ENCODE measurements at regions not wholly inside any gene's neighbourhood (a gene's known extent, or its start where the extent isn't known, plus 50 kb on each side); places are given as distances from the start of the nearest gene placed in this dataset.
"Not testable (repeated sequence)": the region's sequence is repeated elsewhere in the genome, so short reads cannot be mapped to it uniquely, and the experiment has no call there.

GRCh38 chr2:190005513-190005912 is 57.0 kb downstream of the MSTN start:
- no peak overlapping the region for H3K4me3 Mint-ChIP-seq
- H3K36me3 Mint-ChIP-seq = no peaks in the 10 kb centered on the region
- no peak overlapping the region for H3K27ac Mint-ChIP-seq
- H3K27me3 Mint-ChIP-seq = peaks cover 2 to 12% of the 10 kb centered on the region in 2 donors
- no peaks in the 10 kb centered on the region for H3K4me1 Mint-ChIP-seq (ENCODE audit: low read depth in 2 of 2)
- H3K9me3 Mint-ChIP-seq = no peaks in the 10 kb centered on the region
- ATAC-seq = no peak
- no peak for DNase-seq (ENCODE audit: low spot score)

- Mint-ChIP-seq H3K4me3 (no peak overlapping the region), H3K4me1 (ENCODE audit: low read depth in 2 of 2) (no peaks in the 10 kb centered on the region), H3K27me3 (peaks cover 2 to 13% of the 10 kb centered on the region in 2 donors), H3K36me3 (peaks cover 17% of the 10 kb centered on the region), H3K9me3 (peaks cover 11% of the 10 kb centered on the region), H3K27ac (no peak overlapping the region)
- DNase-seq (ENCODE audit: low spot score) = no peak
- no peak for ATAC-seq
Observed at GRCh38 chr2:189999661-190000060, 62.9 kb downstream of the MSTN start.

GRCh38 chr2:189998665-189999064 is 63.9 kb downstream of the MSTN start:
- H3K4me1 Mint-ChIP-seq (ENCODE audit: low read depth in 2 of 2); ATAC-seq; H3K4me3 Mint-ChIP-seq; DNase-seq (ENCODE audit: low spot score); H3K27ac Mint-ChIP-seq: not testable (repeated sequence)
- Mint-ChIP-seq H3K36me3 (peaks cover 17% of the 10 kb centered on the region), H3K9me3 (peaks cover 14% of the 10 kb centered on the region), H3K27me3 (peaks cover 5 to 14% of the 10 kb centered on the region in 2 donors)

GRCh38 chr2:189997016-189997415 is 65.5 kb downstream of the MSTN start:
- Mint-ChIP-seq H3K36me3 (peaks cover 17% of the 10 kb centered on the region), H3K27me3 (peaks cover 5 to 19% of the 10 kb centered on the region in 2 donors), H3K9me3 (peaks cover 14% of the 10 kb centered on the region), H3K27ac (no peak overlapping the region), H3K4me1 (ENCODE audit: low read depth in 2 of 2) (no peaks in the 10 kb centered on the region), H3K4me3 (no peak overlapping the region)
- no peak for ATAC-seq
- no peak for DNase-seq (ENCODE audit: low spot score)

- H3K4me1 Mint-ChIP-seq (ENCODE audit: low read depth in 2 of 2) = no peaks in the 10 kb centered on the region
- H3K9me3 Mint-ChIP-seq = peaks cover 14% of the 10 kb centered on the region
- no peak overlapping the region for H3K4me3 Mint-ChIP-seq
- H3K36me3 Mint-ChIP-seq = peaks cover 17% of the 10 kb centered on the region
- ATAC-seq (no peak), DNase-seq (ENCODE audit: low spot score) (no peak)
- H3K27me3 Mint-ChIP-seq = peaks cover 5 to 8% of the 10 kb centered on the region in 2 donors
- no peak overlapping the region for H3K27ac Mint-ChIP-seq
Observed at GRCh38 chr2:189995679-189996078, 66.8 kb downstream of the MSTN start.

DNA sequence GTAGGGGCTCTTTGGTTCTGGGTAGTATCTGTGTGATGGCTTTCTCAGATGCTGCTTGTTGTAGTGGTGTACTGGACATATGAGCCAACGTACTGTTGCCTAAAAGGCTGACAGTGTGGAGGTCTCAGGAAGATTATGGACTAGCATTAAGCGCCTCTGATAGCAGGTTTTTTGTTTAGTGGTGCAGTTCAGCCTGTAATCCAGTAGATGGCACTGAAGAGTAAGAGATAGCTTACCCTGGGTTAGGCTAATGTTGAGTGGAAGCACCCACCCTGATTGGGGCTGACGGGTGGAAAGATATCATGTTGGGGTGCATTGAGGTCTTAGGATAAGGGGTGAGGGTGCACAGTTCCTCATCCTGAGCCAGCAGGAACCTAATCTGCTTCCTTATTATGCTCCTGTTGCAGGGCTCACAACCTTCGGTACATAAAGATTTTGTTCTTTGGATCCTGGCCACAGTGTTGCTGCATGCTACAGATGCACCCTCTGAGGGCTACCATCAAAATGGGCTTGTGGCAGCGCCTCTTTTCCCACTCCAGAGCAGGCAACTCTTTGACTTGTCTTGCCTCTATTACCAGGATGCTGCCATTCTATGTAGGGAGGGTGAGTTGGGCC is 79.6 kb downstream of the MSTN start:
- peaks cover 6% of the 10 kb centered on the region for H3K9me3 Mint-ChIP-seq
- no peak for DNase-seq (ENCODE audit: low spot score)
- no peak for ATAC-seq
- no peaks in the 10 kb centered on the region for H3K27me3 Mint-ChIP-seq
- H3K4me3 Mint-ChIP-seq = no peak overlapping the region
- no peak overlapping the region for H3K27ac Mint-ChIP-seq
- peaks cover 12% of the 10 kb centered on the region for H3K36me3 Mint-ChIP-seq
- no peaks in the 10 kb centered on the region for H3K4me1 Mint-ChIP-seq (ENCODE audit: low read depth in 2 of 2)

DNA sequence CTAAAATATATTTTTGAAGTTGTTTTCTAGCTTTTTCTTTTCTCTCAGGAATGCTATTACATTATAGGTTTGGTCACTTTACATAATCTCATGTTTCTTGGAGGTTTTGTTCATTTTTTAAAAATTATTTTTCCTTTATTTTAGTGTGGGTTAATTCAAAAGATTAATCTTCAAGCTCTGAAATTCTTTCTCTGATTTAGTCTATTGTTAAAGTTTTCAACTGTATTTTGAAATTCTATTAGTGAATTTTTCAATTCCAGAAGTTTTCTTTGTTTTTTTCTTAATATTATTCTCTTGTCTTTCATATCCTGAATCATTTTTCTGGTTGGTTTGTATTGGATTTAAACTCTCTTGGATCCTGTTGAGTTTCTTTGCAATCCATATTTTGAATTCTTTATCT is 80.4 kb downstream of the MSTN start:
- H3K36me3 Mint-ChIP-seq = peaks cover 12% of the 10 kb centered on the region
- no peak overlapping the region for H3K27ac Mint-ChIP-seq
- peaks cover 6% of the 10 kb centered on the region for H3K9me3 Mint-ChIP-seq
- ATAC-seq = no peak
- H3K4me1 Mint-ChIP-seq (ENCODE audit: low read depth in 2 of 2) = no peaks in the 10 kb centered on the region
- H3K4me3 Mint-ChIP-seq = no peak overlapping the region
- no peaks in the 10 kb centered on the region for H3K27me3 Mint-ChIP-seq
- DNase-seq (ENCODE audit: low spot score) = no peak

GRCh38 chr2:189976488-189976887 is 86.0 kb downstream of the MSTN start:
- H3K36me3 Mint-ChIP-seq; H3K9me3 Mint-ChIP-seq; H3K4me1 Mint-ChIP-seq (ENCODE audit: low read depth in 2 of 2); H3K27me3 Mint-ChIP-seq; DNase-seq (ENCODE audit: low spot score); ATAC-seq; H3K27ac Mint-ChIP-seq; H3K4me3 Mint-ChIP-seq: not testable (repeated sequence)

DNA sequence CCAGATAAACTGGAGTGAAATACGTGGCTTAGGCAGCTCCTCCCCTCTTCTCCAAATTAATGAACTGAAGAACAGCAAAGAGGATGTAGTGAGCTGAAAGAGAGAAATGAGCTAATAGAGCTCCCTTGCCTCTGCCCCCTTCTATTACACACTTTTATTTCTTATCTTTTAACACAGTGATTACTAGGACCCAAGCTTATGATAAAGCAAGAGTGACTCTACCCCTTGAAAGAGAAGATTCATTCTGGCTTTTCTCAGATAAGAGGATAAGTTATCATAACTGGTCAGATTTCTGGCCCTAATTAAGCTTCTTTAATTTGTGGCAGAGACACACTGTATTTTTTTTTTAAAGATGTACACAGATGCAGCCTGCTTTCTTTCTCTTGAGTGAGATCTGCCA is 102.2 kb downstream of the MSTN start:
- Mint-ChIP-seq H3K4me1 (ENCODE audit: low read depth in 2 of 2) (peaks cover 0 to 2% of the 10 kb centered on the region in 2 donors), H3K4me3 (no peak overlapping the region), H3K36me3 (no peaks in the 10 kb centered on the region), H3K27me3 (no peaks in the 10 kb centered on the region), H3K27ac (no peak overlapping the region), H3K9me3 (no peaks in the 10 kb centered on the region)
- DNase-seq (ENCODE audit: low spot score) (no peak), ATAC-seq (no peak)

DNA sequence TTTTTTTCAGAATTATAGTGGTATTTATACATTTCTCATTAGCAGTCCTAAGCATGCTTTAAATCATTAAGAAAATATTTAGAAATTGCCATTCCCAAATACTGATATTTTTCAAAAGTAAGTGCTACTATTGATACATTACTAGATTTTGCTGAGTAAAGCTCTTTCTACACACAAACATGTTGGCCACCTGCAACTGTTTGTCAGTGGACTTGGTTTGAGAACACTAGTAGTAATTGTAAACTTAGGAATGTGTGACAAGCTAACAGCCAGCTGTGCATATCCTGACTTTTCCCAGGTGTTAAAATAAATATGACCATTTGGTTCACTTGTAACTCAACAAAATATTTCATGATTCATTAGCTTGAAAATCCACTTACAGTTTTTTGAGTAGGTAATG is 103.1 kb downstream of the MSTN start:
- H3K27ac Mint-ChIP-seq = no peak overlapping the region
- no peak for DNase-seq (ENCODE audit: low spot score)
- no peak overlapping the region for H3K4me3 Mint-ChIP-seq
- H3K36me3 Mint-ChIP-seq = no peaks in the 10 kb centered on the region
- H3K4me1 Mint-ChIP-seq (ENCODE audit: low read depth in 2 of 2) = peaks cover 0 to 7% of the 10 kb centered on the region in 2 donors
- H3K27me3 Mint-ChIP-seq = no peaks in the 10 kb centered on the region
- ATAC-seq = no peak
- H3K9me3 Mint-ChIP-seq = no peaks in the 10 kb centered on the region

GRCh38 chr2:189954989-189955388 is 107.5 kb downstream of the MSTN start:
- Mint-ChIP-seq H3K9me3 (no peaks in the 10 kb centered on the region), H3K27ac (no peak overlapping the region), H3K4me1 (ENCODE audit: low read depth in 2 of 2) (peaks cover 0 to 7% of the 10 kb centered on the region in 2 donors), H3K4me3 (no peak overlapping the region), H3K36me3 (no peaks in the 10 kb centered on the region), H3K27me3 (no peaks in the 10 kb centered on the region)
- DNase-seq (ENCODE audit: low spot score) = no peak
- no peak for ATAC-seq

DNA sequence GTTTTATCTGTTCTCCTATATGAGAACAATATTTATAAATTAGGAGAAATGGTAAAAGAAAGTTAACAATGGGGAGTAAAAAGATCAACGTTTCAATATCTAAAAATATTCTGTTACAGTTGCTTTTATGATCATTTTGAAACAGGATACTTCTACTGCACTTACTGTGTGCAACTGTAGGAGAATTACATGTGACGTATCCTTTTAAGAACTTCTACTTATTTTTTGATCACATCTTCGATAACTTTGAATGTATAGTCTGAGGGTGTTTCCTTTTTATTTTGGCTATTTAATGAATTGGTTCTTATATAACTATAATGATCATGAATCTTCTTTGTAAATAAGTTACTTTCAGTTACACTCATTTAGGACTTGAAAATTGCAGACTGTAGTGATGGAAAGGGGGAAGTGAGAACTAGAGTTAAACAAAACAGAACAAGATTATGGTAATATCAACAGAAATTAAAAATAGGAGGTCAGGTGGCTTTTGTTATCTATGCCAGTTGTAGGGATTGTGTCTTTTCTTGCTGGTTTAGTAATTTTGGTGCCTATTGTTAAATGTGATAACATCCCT is 109.9 kb downstream of the MSTN start:
- H3K27ac Mint-ChIP-seq = no peak overlapping the region
- no peaks in the 10 kb centered on the region for H3K36me3 Mint-ChIP-seq
- H3K9me3 Mint-ChIP-seq = no peaks in the 10 kb centered on the region
- H3K4me1 Mint-ChIP-seq (ENCODE audit: low read depth in 2 of 2) = peaks cover 0 to 7% of the 10 kb centered on the region in 2 donors
- DNase-seq (ENCODE audit: low spot score) (no peak), ATAC-seq (no peak)
- no peaks in the 10 kb centered on the region for H3K27me3 Mint-ChIP-seq
- H3K4me3 Mint-ChIP-seq = no peak overlapping the region

- no peaks in the 10 kb centered on the region for H3K36me3 Mint-ChIP-seq
- no peak overlapping the region for H3K4me3 Mint-ChIP-seq
- DNase-seq (ENCODE audit: low spot score) = no peak
- ATAC-seq = no peak
- H3K9me3 Mint-ChIP-seq = no peaks in the 10 kb centered on the region
- peaks cover 0 to 7% of the 10 kb centered on the region in 2 donors for H3K4me1 Mint-ChIP-seq (ENCODE audit: low read depth in 2 of 2)
- H3K27ac Mint-ChIP-seq = no peak overlapping the region
- no peaks in the 10 kb centered on the region for H3K27me3 Mint-ChIP-seq
Observed at GRCh38 chr2:189951791-189952535, 110.6 kb downstream of the MSTN start.

- H3K4me1 Mint-ChIP-seq (ENCODE audit: low read depth in 2 of 2) = no peaks in the 10 kb centered on the region
- H3K4me3 Mint-ChIP-seq = no peak overlapping the region
- ATAC-seq (peak in 1 of 2 donors; percentile 43), DNase-seq (ENCODE audit: low spot score) (no peak)
- no peak overlapping the region for H3K27ac Mint-ChIP-seq
- peaks cover 13% of the 10 kb centered on the region for H3K36me3 Mint-ChIP-seq
- H3K27me3 Mint-ChIP-seq = no peaks in the 10 kb centered on the region
- peaks cover 12% of the 10 kb centered on the region for H3K9me3 Mint-ChIP-seq
Observed at GRCh38 chr2:189943009-189943408, 119.5 kb downstream of the MSTN start.
